HepG2 (cell line): ENCODE measurements at regions not wholly inside any gene's neighbourhood (a gene's known extent, or its start where the extent isn't known, plus 50 kb on each side); places are given as distances from the start of the nearest gene placed in this dataset.

Source experiments
- ATAC-seq: fragments of 200-7000 bp; cut with Tn5 transposase; 3 replicates; pipeline ENCODE4 v1.9.1; 2020; ENCODE audit warnings: mild to moderate bottlenecking, moderate library complexity
- BruUV-seq: library from RNA; stranded (reverse); fragments of 400-500 nt; replicated peaks from 2 replicates; lab custom pipeline; 2021; lab: Mats Ljungman, UMichigan
- CTCF ChIA-PET: fragments of 300-600 bp; formaldehyde crosslinking; extraction: SDS; loops from one replicate; lab custom pipeline; 2021; ENCODE audit warnings: low total read pairs, inconsistent platforms, low intra/inter-chr PET ratio; lab: Yijun Ruan, JAX
- POLR2A ChIA-PET: fragments of 350-600 bp; sonication (Branson Sonifier 250); formaldehyde crosslinking; loops from one replicate; lab custom pipeline; 2020; ENCODE audit warnings: antibody characterized with exemption, inconsistent platforms; lab: Yijun Ruan, JAX
- DNase-seq: peaks from one replicate; pipeline ENCODE4 v3.0.0-alpha.2; 2015; ENCODE audit warnings: low spot score
- FAIRE-seq: peaks from 3 replicates; lab custom pipeline; 2011; peaks lifted over from hg19 to GRCh38; lab: Jason Lieb, UNC
- H2AFZ ChIP-seq: one replicate; pipeline ENCODE4 v1.6.1; 2011; ENCODE audit warnings: low read length, inconsistent platforms
- H3K27ac ChIP-seq: fragments of 300-600 bp; 3 replicates; pipeline ENCODE4 v1.8.0; 2011; ENCODE audit warnings: mixed run types, mild to moderate bottlenecking, mixed read lengths, low read length, inconsistent platforms; ENCODE audit not compliant: insufficient read depth; ENCODE audit errors: extremely low read length
- H3K27me3 ChIP-seq, 2 experiments: fragments of 200-600 bp in 1 of 2; 2 replicates in 1 of 2; 3 replicates in 1 of 2; pipeline versions ENCODE4 v1.6.0 to v1.8.0; 2011; ENCODE audit warnings: low read length in 2 of 2, mild to moderate bottlenecking in 2 of 2, moderate library complexity in 2 of 2, inconsistent platforms in 1 of 2; ENCODE audit not compliant: insufficient read depth in 2 of 2, control insufficient read depth in 1 of 2
- H3K36me3 ChIP-seq, 2 experiments: fragments of 200-600 bp in 1 of 2; replicated peaks in 1 of 2; 2 replicates in 1 of 2; 3 replicates in 1 of 2; pipeline versions ENCODE4 v1.5.1 to v1.8.0; 2011; ENCODE audit warnings: low read length in 2 of 2, inconsistent platforms in 1 of 2; ENCODE audit not compliant: insufficient read depth in 2 of 2, control insufficient read depth in 1 of 2
- H3K4me1 ChIP-seq: 2 replicates; pipeline ENCODE4 v1.5.1; 2012; ENCODE audit warnings: low read length, inconsistent platforms; ENCODE audit not compliant: insufficient read depth
- H3K4me2 ChIP-seq: 2 replicates; pipeline ENCODE4 v1.6.0; 2011; ENCODE audit warnings: low read depth, low read length, inconsistent platforms
- H3K4me3 ChIP-seq, 3 experiments: fragments of 200-600 bp in 1 of 3; sonication (generic), shearing (Covaris generic) in 1 of 3; replicated peaks in 1 of 3; 2 replicates each; pipeline ENCODE4 v1.5.1; 2011 to 2016; ENCODE audit warnings: low read length in 3 of 3, inconsistent platforms in 2 of 3, low read depth in 2 of 3, mild to moderate bottlenecking in 2 of 3, control low read depth in 1 of 3, mixed read lengths in 1 of 3; ENCODE audit not compliant: insufficient read depth in 1 of 3
- H3K79me2 ChIP-seq: one replicate; pipeline ENCODE4 v1.6.1; 2011; ENCODE audit warnings: low read length, inconsistent platforms; ENCODE audit not compliant: insufficient read depth
- H3K9ac ChIP-seq: 2 replicates; pipeline ENCODE4 v1.6.0; 2011; ENCODE audit warnings: mild to moderate bottlenecking, low read depth, low read length, inconsistent platforms; ENCODE audit not compliant: insufficient read depth
- H3K9me3 ChIP-seq: 2 replicates; pipeline ENCODE4 v1.5.1; 2012; ENCODE audit warnings: mild to moderate bottlenecking, low read length
- H4K20me1 ChIP-seq: 2 replicates; pipeline ENCODE4 v1.6.0; 2011; ENCODE audit warnings: inconsistent platforms, mild to moderate bottlenecking, low read length, moderate library complexity; ENCODE audit not compliant: insufficient read depth
- CTCF ChIP-seq: sonication (generic); formaldehyde crosslinking; IDR thresholded peaks from 2 replicates; pipeline ENCODE4 v1.5.0; 2020; ENCODE audit warnings: mild to moderate bottlenecking, missing genetic modification reagents, moderate library complexity
- FOXO4 ChIP-seq: sonication (generic); formaldehyde crosslinking; conservative IDR thresholded peaks from 2 replicates; pipeline ENCODE4 v1.8.1; 2023; ENCODE audit warnings: missing genetic modification reagents
- NR1H2 ChIP-seq: sonication (generic); formaldehyde crosslinking; IDR thresholded peaks from 2 replicates; pipeline ENCODE4 v1.8.1; 2022; ENCODE audit warnings: low read depth, missing genetic modification reagents, borderline replicate concordance
- PCBP1 ChIP-seq: fragments of 200-400 bp; formaldehyde crosslinking; IDR thresholded peaks from 2 replicates; pipeline ENCODE4 v1.6.1; 2017; ENCODE audit warnings: mild to moderate bottlenecking, low read depth, low read length, borderline replicate concordance
- TSC22D2 ChIP-seq: sonication (generic); formaldehyde crosslinking; IDR thresholded peaks from 2 replicates; pipeline ENCODE4 v1.5.1; 2020; ENCODE audit warnings: missing genetic modification reagents, mild to moderate bottlenecking, borderline replicate concordance
- ZBTB7A ChIP-seq: sonication (generic); formaldehyde crosslinking; IDR thresholded peaks from 2 replicates; pipeline ENCODE4 v1.8.0; 2022; ENCODE audit warnings: mild to moderate bottlenecking, missing genetic modification reagents
- ZNF136 ChIP-seq: sonication (generic); formaldehyde crosslinking; IDR thresholded peaks from 2 replicates; pipeline ENCODE4 v1.8.1; 2022; ENCODE audit warnings: low read depth, mild to moderate bottlenecking, moderate library complexity, missing genetic modification reagents
- ZNF317 ChIP-seq: sonication (generic); formaldehyde crosslinking; IDR thresholded peaks from 2 replicates; pipeline ENCODE4 v1.5.0; 2020; ENCODE audit warnings: mild to moderate bottlenecking, missing genetic modification reagents
- ZNF619 ChIP-seq: sonication (generic); formaldehyde crosslinking; IDR thresholded peaks from 2 replicates; pipeline ENCODE4 v1.4.0; 2020; ENCODE audit warnings: mild to moderate bottlenecking, missing genetic modification reagents
- WGBS: methylation state at CpG from one replicate; pipeline ENCODE4 v1.1.6; 2017; ENCODE audit warnings: low lambda C conversion rate; 5-methylcytosine and 5-hydroxymethylcytosine counted together
- in situ Hi-C: cut with HindIII; loops from 2 replicates; pipeline ENCODE4 v1.10.0; 2017; ENCODE audit warnings: low pct_unique_long_range_greater_than_20kb; ENCODE audit not compliant: extremely low pct_ligation_motif_present
- intact Hi-C: fragments of 100-400 bp; cut with micrococcal nuclease; formaldehyde crosslinking; loops from one replicate; pipeline ENCODE4 v1.10.0; 2022; ENCODE audit not compliant: unreplicated experiment

- Histone ChIP-seq H3K4me3 (no peak overlapping the region), H3K4me1 (peaks cover 21% of the 10 kb centered on the region), H2AFZ (no peak overlapping the region), H3K9me3 (peaks cover 7% of the 10 kb centered on the region; the same call in 1 of the 2 replicates), H3K9ac (no peak overlapping the region), H3K27ac (no peak overlapping the region), H3K36me3 (no peaks in the 10 kb centered on the region), H3K27me3 (peaks cover 0 to 2% of the 10 kb centered on the region in 2 experiments; a peak in 2 of 5 replicates), H3K79me2 (no peaks in the 10 kb centered on the region), H3K4me2 (no peak overlapping the region), H4K20me1 (no peaks in the 10 kb centered on the region)
- POLR2A ChIA-PET, result no interaction called here
- no peak for TF ChIP-seq FOXO4
- no peak for TF ChIP-seq TSC22D2
- no peak for TF ChIP-seq ZNF136 (CRISPR knock-in tag)
- no peak for TF ChIP-seq ZNF619 (CRISPR knock-in tag)
- TF ChIP-seq ZBTB7A (CRISPR knock-in tag), result no peak
- TF ChIP-seq PCBP1, result no peak
- DNase-seq (no peak), ATAC-seq (no peak), FAIRE-seq (no peak)
- no TSS peak for BruUV-seq
- in situ Hi-C loops, result no loop called here
- CTCF ChIA-PET, result no interaction called here
- WGBS, result 13% methylated on average over 2 of the region's 2 CpGs
- intact Hi-C loops, result no loop called here
Measured at GRCh38 chr15:70509282-70509662, 254.1 kb downstream of the UACA start.

- H3K4me2 ChIP-seq, result no peak overlapping the region
- peaks cover 21% of the 10 kb centered on the region for H3K4me1 ChIP-seq
- H3K9ac ChIP-seq, result no peak overlapping the region
Measured at GRCh38 chr15:70508561-70509281, 254.6 kb downstream of the UACA start.

More at GRCh38 chr15:70508561-70509281, 254.6 kb downstream of the UACA start:
- Histone ChIP-seq H2AFZ (no peak overlapping the region), H3K27ac (no peak overlapping the region), H3K27me3 (peaks cover 0 to 6% of the 10 kb centered on the region in 2 experiments; a peak in 2 of 5 replicates), H3K79me2 (no peaks in the 10 kb centered on the region), H4K20me1 (no peaks in the 10 kb centered on the region)
- no peak for FAIRE-seq
- intact Hi-C loops, result no loop called here
- 0% methylated on average over 1 of the region's 5 CpGs for WGBS
- peak; percentile 7 for DNase-seq
- 0 out of 2 replicates have a peak, but pooled peaks have one; percentile 11 for TF ChIP-seq CTCF (CRISPR knock-in tag)
- peak; percentile 61; the same call in 1 of the 2 replicates for TF ChIP-seq ZNF317 (CRISPR knock-in tag)
- TF ChIP-seq NR1H2, result no peak
- TF ChIP-seq, all 625 proteins: peak for 2
- H3K4me3 ChIP-seq, result no peak overlapping the region
- no peaks in the 10 kb centered on the region for H3K36me3 ChIP-seq
- ATAC-seq, result no peak
- peaks cover 7% of the 10 kb centered on the region; the same call in 1 of the 2 replicates for H3K9me3 ChIP-seq
- ChIA-PET POLR2A (no interaction called here), CTCF (no interaction called here)
- in situ Hi-C loops, result no loop called here
- no TSS peak for BruUV-seq
